Stimulated activated CD8-positive, alpha-beta memory T cell treated with anti-CD3 and anti-CD28 coated beads, Interleukin-4, amount 100 ng/mL, for 4 hours (primary cell): ENCODE measurements at regions not wholly inside any gene's neighbourhood (a gene's known extent, or its start where the extent isn't known, plus 50 kb on each side); places are given as distances from the start of the nearest gene placed in this dataset.
A peak's percentile ranks its signal among the peaks of the same experiment; 100 is the strongest.
"Not testable (repeated sequence)": the region's sequence is repeated elsewhere in the genome, so short reads cannot be mapped to it uniquely, and the experiment has no call there.

Source experiments
- DNase-seq, 2 donors: peaks; one replicate each; pipeline ENCODE4 v3.0.0-alpha.2; 2020; ENCODE audit warnings: low read depth in 2 of 2, low spot score in 1 of 2

DNA sequence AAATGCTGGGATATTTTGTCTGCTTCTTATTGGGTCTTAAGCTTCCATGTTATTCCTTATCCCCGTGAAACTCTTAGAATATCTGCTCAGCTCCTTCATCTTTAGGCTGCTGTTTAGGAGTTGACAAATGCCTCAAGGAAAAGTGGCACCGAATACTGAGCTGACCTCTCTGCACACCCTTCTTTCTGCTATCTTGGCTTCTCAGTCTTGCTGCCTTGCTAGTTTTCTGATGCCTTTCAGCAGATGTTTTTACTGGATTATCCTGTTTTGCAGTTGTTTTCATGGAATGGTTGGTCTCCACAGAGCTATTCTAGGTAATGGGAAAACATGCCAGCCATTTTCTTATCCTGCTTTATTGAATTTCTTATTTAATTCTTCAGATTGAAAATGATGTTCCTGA is 86.3 kb downstream of the GYPE start:
- DNase-seq: no peak

DNA sequence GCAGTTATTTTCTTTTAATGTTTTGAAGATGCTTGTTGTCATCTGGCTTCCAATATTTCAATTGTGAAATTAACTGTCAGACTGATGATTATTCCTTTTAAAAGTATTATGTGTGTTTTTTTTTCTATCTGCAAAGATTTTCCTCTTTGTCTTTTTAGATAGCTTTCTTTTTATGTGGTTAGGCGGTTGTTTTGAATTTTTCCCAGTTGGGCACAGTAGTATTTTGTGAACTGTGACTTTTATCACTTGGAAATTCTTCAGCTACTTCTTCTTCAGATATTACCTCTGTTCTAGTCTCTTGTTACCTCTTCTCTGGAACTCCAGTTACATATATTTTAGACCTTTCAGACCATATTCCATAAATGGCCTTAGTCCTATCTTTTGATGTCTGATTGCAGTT is 87.5 kb downstream of the GYPE start:
- not testable (repeated sequence) for DNase-seq

DNA sequence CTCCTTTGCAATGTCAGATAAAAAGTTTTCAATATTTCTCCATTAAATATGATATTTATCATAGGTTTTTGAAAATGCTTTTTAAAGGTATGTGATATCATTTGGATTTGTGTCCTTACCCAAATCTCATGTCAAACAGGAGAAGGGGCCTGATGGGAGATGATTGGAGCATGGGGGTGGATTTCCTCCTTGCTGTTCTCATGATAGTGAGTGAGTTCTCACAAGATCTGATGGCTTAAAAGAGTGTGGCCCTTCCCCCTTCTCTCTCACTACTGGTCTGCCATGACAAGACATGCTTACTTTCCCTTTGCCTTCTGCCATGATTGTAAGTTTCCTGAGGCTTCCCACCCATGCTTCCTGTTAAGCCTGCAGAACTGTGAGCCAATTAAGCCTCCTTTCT is 90.0 kb downstream of the GYPE start:
- not testable (repeated sequence) for DNase-seq

DNA sequence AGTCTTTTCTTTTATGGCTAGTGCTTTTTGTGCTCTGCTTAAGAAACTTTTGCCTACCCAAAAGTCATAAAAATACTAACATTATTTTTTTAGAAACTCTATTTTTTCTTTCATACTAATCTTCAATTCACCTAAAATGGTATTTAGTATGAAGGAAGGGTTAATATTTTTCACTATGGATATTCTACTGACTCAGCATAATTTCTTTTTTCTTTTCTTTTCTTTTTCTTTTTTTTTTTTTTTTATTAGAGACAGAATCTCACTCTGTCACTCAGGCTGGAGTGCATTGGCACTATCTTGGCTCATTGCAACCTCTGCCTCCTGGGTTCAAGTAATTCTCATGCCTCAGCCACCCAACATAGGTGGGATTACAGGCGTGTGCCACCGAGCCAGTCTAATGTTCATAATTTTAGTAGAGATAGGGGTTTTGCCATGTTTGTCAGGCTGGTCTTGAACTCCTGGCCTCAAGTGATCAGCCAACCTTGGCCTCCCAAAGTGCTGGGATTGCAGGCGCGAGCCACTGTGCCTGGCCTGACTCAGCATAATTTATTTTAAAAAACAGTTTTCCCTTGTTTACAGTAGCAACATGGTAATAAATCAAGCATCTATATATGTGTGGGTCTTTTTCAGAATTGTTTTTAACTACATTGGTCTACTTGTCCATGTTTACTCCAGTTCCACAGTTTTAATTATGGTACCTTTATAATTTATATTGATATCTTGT is 91.8 kb downstream of the GYPE start:
- not testable (repeated sequence) for DNase-seq

DNA sequence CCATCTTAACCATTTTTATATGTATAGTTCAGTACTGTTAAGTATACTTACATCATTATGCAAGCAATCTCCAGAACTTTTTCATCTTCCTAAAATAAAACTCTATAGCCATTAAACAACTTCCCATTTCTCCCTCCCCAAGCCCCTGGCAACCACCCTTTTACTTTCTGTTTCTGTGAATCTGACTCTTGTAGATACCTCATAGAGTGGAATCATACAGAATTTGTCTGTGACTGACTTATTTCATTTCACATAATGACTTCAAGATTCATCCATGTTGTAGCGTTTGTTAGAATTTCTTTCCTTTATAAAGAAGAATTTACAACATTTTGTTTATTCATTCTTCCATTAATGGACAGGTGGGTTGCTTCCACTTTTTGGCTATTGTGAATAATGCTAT is 91.2 kb upstream of the FREM3 start:
- DNase-seq: not testable (repeated sequence)

DNA sequence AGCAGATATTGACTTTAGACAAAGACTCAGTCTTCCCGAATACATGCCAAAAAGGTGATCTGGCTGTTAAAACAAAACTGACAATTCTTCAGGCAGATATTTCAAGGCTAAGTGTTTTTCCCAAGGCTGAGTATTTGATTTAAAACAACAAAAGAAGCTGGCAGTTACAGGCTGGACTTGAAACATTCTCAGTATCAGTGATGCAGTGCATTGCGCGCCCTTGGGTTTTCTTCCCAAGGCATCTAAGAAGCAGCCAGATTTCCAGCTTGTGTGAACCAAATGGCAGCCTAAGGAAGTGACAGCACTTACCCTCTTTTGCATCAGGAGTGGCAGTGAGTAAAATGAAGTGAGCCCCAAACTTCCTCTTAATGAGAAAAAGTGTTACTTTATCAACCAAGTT is 90.0 kb upstream of the FREM3 start:
- DNase-seq: not testable (repeated sequence)

DNA sequence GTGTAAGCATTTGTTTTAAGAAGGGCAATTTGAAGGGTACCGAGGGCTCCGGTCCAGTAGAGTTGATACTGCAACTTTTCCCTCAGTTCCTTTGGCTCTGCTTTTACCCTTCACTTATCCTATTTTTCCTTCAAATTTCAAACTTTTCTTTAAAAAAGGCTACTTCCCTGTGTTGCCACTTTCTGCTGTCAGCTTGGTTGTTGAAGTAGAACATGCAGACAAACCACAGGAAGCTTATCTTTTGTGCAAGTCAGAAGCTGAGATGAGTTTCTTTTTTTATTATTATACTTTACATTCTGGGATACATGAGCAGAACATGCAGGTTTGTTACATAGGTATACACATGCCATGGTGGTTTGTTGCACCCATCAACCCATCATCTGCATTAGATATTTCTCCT is 89.1 kb upstream of the FREM3 start:
- not testable (repeated sequence) for DNase-seq

DNA sequence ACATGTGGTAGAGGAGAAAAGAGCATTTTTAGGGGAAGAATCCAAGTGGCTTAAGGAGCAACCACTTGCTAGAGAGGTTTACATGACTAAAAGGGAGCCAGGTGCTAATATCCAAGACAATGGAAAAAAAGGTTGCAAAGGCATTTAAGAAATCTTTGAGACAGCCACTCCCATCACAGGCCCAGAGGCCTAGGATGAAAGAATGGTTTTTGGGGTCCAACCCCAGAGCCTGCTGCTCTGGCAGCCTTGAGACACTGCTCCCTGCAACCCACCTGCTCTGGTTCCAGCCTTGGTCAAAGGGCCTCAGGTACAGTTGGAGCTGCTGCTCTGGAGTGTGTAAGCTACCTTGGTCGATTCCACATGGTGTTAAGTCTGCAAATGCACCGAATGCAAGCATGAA is 84.1 kb upstream of the FREM3 start:
- DNase-seq: no peak

DNA sequence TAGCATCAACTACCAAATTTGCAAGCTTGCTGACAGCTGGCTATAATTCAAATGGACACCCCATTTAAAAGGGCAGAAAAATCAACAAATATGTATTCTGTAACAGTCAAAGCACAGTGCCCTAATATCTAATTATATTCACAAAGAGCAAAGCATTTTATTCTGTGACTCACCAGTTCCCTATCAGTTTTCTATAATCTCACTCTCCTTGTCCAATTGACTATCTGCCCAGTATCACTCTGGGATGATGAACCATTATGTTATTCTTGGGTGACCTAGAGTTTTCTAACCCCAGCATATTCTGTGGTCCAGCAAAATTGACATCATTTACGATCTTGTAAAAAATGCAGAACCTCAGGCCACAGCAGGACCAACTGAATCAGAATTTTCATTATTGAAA is 82.0 kb upstream of the FREM3 start:
- no peak for DNase-seq

DNA sequence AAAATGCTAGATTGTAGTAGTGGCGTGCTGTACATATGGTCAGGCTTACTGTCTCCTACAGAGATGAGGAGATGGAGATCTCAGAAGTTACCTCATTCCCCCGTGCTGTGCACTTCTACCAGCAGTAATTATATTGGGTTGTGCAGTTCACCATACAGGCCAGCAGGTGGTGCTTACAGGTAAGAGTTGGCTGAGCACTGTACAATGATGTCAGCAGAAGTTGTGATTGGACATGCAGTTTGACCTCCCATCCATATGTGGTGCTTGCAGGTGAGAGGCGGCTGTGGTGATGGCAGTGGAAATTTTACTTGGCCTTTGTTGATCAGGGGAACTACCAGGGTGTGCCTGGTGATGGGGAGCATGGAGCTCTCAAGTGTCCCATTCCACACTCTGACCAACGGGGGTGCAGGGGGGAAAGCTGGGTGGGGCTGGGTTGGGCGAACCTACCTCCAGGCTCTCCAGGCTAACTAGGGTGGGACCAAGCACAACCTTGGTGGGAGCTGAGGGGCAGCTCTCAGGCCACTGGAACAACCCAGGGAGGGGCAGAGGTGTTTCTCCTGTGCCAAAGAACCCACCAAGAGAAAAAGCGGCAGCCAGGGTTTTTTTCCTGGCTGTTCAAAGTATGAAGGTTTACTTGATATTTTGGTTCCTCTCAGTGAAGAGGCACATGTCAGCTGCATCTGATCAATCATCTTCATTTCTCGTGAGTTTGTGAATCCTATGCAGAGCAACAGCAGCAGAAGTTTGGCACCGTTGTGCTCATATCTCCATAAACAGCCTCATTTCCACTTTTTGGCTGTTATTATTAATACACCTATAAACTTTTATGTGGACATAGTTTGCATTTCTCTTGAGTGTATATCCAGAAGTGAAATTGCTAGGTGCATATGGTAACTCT is 73.8 kb upstream of the FREM3 start:
- DNase-seq: peak in 1 of 2 donors; percentile 10

DNA sequence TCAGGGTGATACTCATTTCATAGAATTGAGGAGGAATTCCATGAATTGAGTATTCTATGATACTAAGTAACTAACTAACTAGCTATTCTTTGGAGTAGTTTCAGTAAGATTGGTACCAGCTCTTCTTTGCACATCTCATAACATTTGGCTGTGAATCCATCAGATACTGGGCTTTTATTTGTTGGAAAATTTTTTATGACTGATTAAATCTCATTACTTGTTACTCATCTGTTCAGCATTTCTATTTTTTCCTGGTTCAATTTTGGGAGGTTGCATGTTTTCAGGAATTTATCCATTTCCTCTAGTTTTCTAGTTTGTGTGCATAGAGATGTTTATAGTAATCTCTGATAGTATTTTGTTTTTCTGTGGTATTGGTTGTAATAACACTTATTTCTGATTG is 70.8 kb upstream of the FREM3 start:
- DNase-seq: no peak

DNA sequence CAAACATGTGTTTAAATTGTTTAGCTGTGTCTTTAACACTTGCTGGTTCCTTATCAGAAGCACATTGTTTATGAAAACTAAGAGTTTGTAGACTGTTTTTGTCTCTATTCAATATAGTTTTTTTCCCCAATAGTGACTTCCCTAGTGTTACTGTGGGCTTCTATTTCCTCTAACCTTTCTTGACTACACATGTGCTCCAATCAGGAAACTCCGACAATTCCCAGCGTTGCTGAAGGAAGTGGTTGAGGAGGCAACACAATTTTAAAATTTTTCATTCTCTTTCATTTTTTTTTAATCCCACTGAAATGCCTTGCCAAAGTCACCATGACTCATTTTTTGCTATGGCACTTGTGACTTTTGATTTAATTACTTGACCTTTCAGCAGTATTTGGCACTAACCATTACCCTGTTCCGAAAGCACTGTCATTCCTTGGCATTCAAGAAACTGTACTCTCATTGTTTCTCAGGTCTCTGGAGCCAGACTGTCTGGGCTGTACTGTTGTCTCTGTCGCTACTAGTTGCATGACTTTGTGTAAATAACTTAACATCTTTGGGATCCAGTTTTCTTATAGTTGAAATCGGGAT is 67.6 kb upstream of the FREM3 start:
- no peak for DNase-seq

DNA sequence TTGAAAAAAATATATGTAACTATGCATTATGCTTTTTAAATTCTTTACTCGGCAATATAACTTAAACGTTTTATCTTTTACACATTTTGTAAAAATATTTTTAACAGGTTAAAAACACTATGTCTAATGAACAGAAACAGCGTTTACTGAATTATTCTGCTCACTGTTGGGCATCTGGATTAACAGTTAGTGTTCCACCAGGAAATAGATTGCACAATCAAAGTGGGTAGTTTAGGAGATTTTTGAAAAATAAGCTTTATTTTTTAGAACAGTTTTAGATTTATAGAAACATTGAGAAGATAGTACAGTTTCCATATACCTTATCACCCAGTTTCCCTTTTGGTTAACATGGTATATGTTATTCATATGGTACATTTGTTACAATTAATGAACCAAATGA is 63.1 kb upstream of the FREM3 start:
- no peak for DNase-seq

DNA sequence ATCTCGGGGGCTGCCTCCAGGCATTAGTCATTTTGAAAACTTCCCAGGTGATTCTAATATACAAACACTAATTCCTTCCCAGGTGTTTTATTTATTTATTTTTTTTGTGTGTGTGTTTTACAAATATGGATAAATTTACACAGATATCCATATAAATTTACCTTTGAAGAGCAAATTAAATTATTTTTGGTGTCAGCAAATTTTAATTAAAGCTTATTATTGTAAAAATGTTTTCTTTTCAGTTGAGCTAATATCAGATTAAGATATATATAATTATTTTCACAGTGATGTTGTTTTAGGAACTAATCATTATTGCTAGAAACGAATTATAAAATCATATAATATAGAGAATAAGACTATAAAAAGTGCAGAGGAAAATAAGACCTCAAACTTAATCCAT is 62.0 kb upstream of the FREM3 start:
- no peak for DNase-seq
